ENCODE measurements at regions not wholly inside any gene's neighbourhood (a gene's known extent, or its start where the extent isn't known, plus 50 kb on each side); places are given as distances from the start of the nearest gene placed in this dataset.

GRCh38 chr4:30160140-30160539 lies 560.0 kb upstream of the PCDH7 start:
- Histone ChIP-seq H3K9ac (ENCODE audit: insufficient read depth in 1 of 2, low read length in 2 of 2) (no peak overlapping the region), H3K4me3 (no peak overlapping the region), H3K36me3 (ENCODE audit: control insufficient read depth in 4 of 4, insufficient read depth in 4 of 4, low read length in 4 of 4) (no peaks in the 10 kb centered on the region), H3K27ac (ENCODE audit: low read depth in 1 of 2, low read length in 1 of 2) (no peak overlapping the region), H3K4me1 (ENCODE audit: control insufficient read depth in 5 of 5, insufficient read depth in 5 of 5, low read length in 5 of 5) (no peaks in the 10 kb centered on the region), H3K27me3 (ENCODE audit: control insufficient read depth in 3 of 3, insufficient read depth in 3 of 3, low read length in 2 of 3) (no peaks in the 10 kb centered on the region), H3K9me3 (ENCODE audit: control insufficient read depth in 4 of 4, insufficient read depth in 3 of 4, low read length in 3 of 4) (no peaks in the 10 kb centered on the region)
- DNase-seq, result no peak
- TF ChIP-seq CTCF (IDR thresholded peaks at IDR 0.05; ENCODE audit: control extremely low read depth, extremely low read depth), result no peak
- no peak for ATAC-seq (ENCODE audit: insufficient read depth, low FRiP score)
- WGBS, 2 donors, result 82 to 88% methylated on average over 2 of the region's 2 CpGs

- Histone ChIP-seq H3K4me1 (ENCODE audit: control insufficient read depth in 5 of 5, insufficient read depth in 5 of 5, low read length in 5 of 5) (no peaks in the 10 kb centered on the region), H3K4me3 (no peak overlapping the region), H3K9me3 (ENCODE audit: control insufficient read depth in 4 of 4, insufficient read depth in 3 of 4, low read length in 3 of 4) (peaks cover 0 to 2% (median 0%) of the 10 kb centered on the region in 4 donors), H3K27me3 (ENCODE audit: control insufficient read depth in 3 of 3, insufficient read depth in 3 of 3, low read length in 2 of 3) (peaks cover 0 to 3% (median 0%) of the 10 kb centered on the region in 3 donors), H3K9ac (ENCODE audit: insufficient read depth in 1 of 2, low read length in 2 of 2) (no peak overlapping the region), H3K27ac (ENCODE audit: low read depth in 1 of 2, low read length in 1 of 2) (no peak overlapping the region), H3K36me3 (ENCODE audit: control insufficient read depth in 4 of 4, insufficient read depth in 4 of 4, low read length in 4 of 4) (no peaks in the 10 kb centered on the region)
- DNase-seq (no peak), ATAC-seq (ENCODE audit: insufficient read depth, low FRiP score) (no peak)
- TF ChIP-seq CTCF (IDR thresholded peaks at IDR 0.05; ENCODE audit: control extremely low read depth, extremely low read depth), result no peak
Observed at GRCh38 chr4:30172416-30172815, 547.8 kb upstream of the PCDH7 start.

GRCh38 chr4:30181512-30181911 lies 538.7 kb upstream of the PCDH7 start:
- 62 to 86% methylated on average over 4 of the region's 4 CpGs for WGBS, 2 donors
- H3K27me3 ChIP-seq (ENCODE audit: control insufficient read depth in 3 of 3, insufficient read depth in 3 of 3, low read length in 2 of 3), result peaks cover 0 to 3% (median 0%) of the 10 kb centered on the region in 3 donors
- DNase-seq (peak in 1 of 3 donors; percentile 21), ATAC-seq (ENCODE audit: insufficient read depth, low FRiP score) (peak; percentile 56)
- peaks cover 0 to 1% (median 0%) of the 10 kb centered on the region in 4 donors for H3K9me3 ChIP-seq (ENCODE audit: control insufficient read depth in 4 of 4, insufficient read depth in 3 of 4, low read length in 3 of 4)
- H3K4me3 ChIP-seq, result no peak overlapping the region
- H3K36me3 ChIP-seq (ENCODE audit: control insufficient read depth in 4 of 4, insufficient read depth in 4 of 4, low read length in 4 of 4), result no peaks in the 10 kb centered on the region
- H3K9ac ChIP-seq (ENCODE audit: insufficient read depth in 1 of 2, low read length in 2 of 2), result no peak overlapping the region
- no peak overlapping the region for H3K27ac ChIP-seq (ENCODE audit: low read depth in 1 of 2, low read length in 1 of 2)
- no peaks in the 10 kb centered on the region for H3K4me1 ChIP-seq (ENCODE audit: control insufficient read depth in 5 of 5, insufficient read depth in 5 of 5, low read length in 5 of 5)
- no peak for TF ChIP-seq CTCF (IDR thresholded peaks at IDR 0.05; ENCODE audit: control extremely low read depth, extremely low read depth)

GRCh38 chr4:30181918-30182317 lies 538.3 kb upstream of the PCDH7 start:
- Histone ChIP-seq H3K27me3 (ENCODE audit: control insufficient read depth in 3 of 3, insufficient read depth in 3 of 3, low read length in 2 of 3) (peaks cover 0 to 3% (median 0%) of the 10 kb centered on the region in 3 donors), H3K9ac (ENCODE audit: insufficient read depth in 1 of 2, low read length in 2 of 2) (no peak overlapping the region), H3K36me3 (ENCODE audit: control insufficient read depth in 4 of 4, insufficient read depth in 4 of 4, low read length in 4 of 4) (no peaks in the 10 kb centered on the region), H3K4me1 (ENCODE audit: control insufficient read depth in 5 of 5, insufficient read depth in 5 of 5, low read length in 5 of 5) (no peaks in the 10 kb centered on the region), H3K9me3 (ENCODE audit: control insufficient read depth in 4 of 4, insufficient read depth in 3 of 4, low read length in 3 of 4) (peaks cover 0 to 1% (median 0%) of the 10 kb centered on the region in 4 donors), H3K27ac (ENCODE audit: low read depth in 1 of 2, low read length in 1 of 2) (no peak overlapping the region), H3K4me3 (no peak overlapping the region)
- no peak for TF ChIP-seq CTCF (IDR thresholded peaks at IDR 0.05; ENCODE audit: control extremely low read depth, extremely low read depth)
- DNase-seq, result peak in 1 of 3 donors; percentile 4
- peak; percentile 60 for ATAC-seq (ENCODE audit: insufficient read depth, low FRiP score)
- whole genome bisulfite sequencing, 2 donors, result 63 to 78% methylated on average over 2 of the region's 2 CpGs
